Activated CD4-positive, alpha-beta T cell treated with anti-CD3 and anti-CD28 coated beads, Interleukin-2, amount 50 U/mL, for 1 hour (primary cell): ENCODE measurements at regions not wholly inside any gene's neighbourhood (a gene's known extent, or its start where the extent isn't known, plus 50 kb on each side); places are given as distances from the start of the nearest gene placed in this dataset.
"Not testable (repeated sequence)": the region's sequence is repeated elsewhere in the genome, so short reads cannot be mapped to it uniquely, and the experiment has no call there.

Source experiments
- DNase-seq: peaks from one replicate; pipeline ENCODE4 v3.0.0-alpha.2; 2020

- DNase-seq: no peak
Measured at GRCh38 chr10:123381224-123381623, 227.0 kb downstream of the BUB3 start.

GRCh38 chr10:123382491-123382890, 228.3 kb downstream of the BUB3 start:
- no peak for DNase-seq

GRCh38 chr10:123385508-123386080, 231.4 kb downstream of the BUB3 start:
- no peak for DNase-seq

GRCh38 chr10:123389520-123389919, 235.3 kb downstream of the BUB3 start:
- no peak for DNase-seq

- no peak for DNase-seq
Measured at GRCh38 chr10:123390332-123390731, 236.1 kb downstream of the BUB3 start.

- DNase-seq: no peak
Measured at GRCh38 chr10:123390874-123391273, 236.7 kb downstream of the BUB3 start.

- DNase-seq: no peak
Measured at GRCh38 chr10:123391275-123392028, 237.2 kb downstream of the BUB3 start.

- no peak for DNase-seq
Measured at GRCh38 chr10:123392182-123392963, 238.2 kb downstream of the BUB3 start.

GRCh38 chr10:123393170-123393569, 239.0 kb downstream of the BUB3 start:
- no peak for DNase-seq

GRCh38 chr10:123394382-123394781, 240.2 kb downstream of the BUB3 start:
- no peak for DNase-seq

GRCh38 chr10:123395234-123395633, 241.0 kb downstream of the BUB3 start:
- not testable (repeated sequence) for DNase-seq

- no peak for DNase-seq
Measured at GRCh38 chr10:123395906-123396305, 241.7 kb downstream of the BUB3 start.

GRCh38 chr10:123398180-123398591, 244.0 kb downstream of the BUB3 start:
- no peak for DNase-seq

GRCh38 chr10:123398756-123399155, 244.6 kb downstream of the BUB3 start:
- no peak for DNase-seq

GRCh38 chr10:123399276-123399839, 245.2 kb downstream of the BUB3 start:
- no peak for DNase-seq

GRCh38 chr10:123402021-123402420, 247.8 kb downstream of the BUB3 start:
- DNase-seq: no peak

GRCh38 chr10:123402656-123403055, 248.5 kb downstream of the BUB3 start:
- no peak for DNase-seq

GRCh38 chr10:123404357-123404756, 250.2 kb downstream of the BUB3 start:
- DNase-seq: no peak

- DNase-seq: no peak
Measured at GRCh38 chr10:123408660-123409059, 254.5 kb downstream of the BUB3 start.

GRCh38 chr10:123409426-123409825, 255.2 kb downstream of the BUB3 start:
- no peak for DNase-seq

- no peak for DNase-seq
Measured at GRCh38 chr10:123409884-123410283, 255.7 kb downstream of the BUB3 start.

GRCh38 chr10:123413353-123413752, 252.8 kb upstream of the GPR26 start:
- no peak for DNase-seq

GRCh38 chr10:123415523-123415922, 250.6 kb upstream of the GPR26 start:
- DNase-seq: no peak

GRCh38 chr10:123417414-123417813, 248.7 kb upstream of the GPR26 start:
- DNase-seq: no peak
